ENCODE measurements at regions not wholly inside any gene's neighbourhood (a gene's known extent, or its start where the extent isn't known, plus 50 kb on each side); places are given as distances from the start of the nearest gene placed in this dataset.
"Not testable (repeated sequence)": the region's sequence is repeated elsewhere in the genome, so short reads cannot be mapped to it uniquely, and the experiment has no call there.

DNA sequence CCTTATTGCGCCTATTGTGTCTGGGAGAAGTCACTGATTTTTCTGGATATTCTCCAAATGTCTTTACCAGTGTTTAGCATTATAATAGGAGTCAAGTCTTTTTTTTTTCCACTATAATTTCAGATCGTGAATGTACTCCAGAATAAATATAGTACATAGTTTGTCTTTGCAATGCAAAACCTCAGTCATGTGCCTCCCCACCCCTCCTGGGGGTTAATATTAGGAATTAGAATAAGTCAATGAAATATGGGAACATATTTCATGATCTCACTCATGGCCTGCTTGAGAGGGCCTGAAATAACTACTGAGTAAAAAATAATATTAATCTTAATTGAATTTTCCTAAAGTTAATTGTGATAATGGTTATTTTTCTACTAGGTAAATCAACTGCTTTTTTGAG lies 79.0 kb upstream of the TMEM170B start:
- Mint-ChIP-seq H3K9me3 (ENCODE audit: low read depth) (peaks cover 9% of the 10 kb centered on the region), H3K4me3 (ENCODE audit: unreplicated experiment) (no peak overlapping the region)

DNA sequence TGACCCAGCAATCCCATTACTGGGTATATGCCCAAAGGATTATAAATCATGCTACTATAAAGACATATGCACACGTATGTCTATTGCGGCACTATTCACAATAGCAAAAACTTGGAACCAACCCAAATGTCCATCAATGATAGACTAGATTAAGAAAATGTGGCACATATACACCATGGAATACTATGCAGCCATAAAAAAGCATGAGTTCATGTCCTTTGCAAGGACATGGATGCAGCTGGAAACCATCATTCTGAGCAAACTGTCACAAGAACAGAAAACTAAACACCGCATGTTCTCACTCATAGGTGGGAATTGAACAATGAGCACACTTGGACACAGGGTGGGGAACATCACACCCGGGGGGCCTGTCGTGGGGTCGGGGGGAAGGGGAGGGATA lies 80.1 kb upstream of the TMEM170B start:
- not testable (repeated sequence) for H3K27me3 Mint-ChIP-seq (ENCODE audit: low read depth); DNase-seq (ENCODE audit: low spot score); H3K27ac Mint-ChIP-seq (ENCODE audit: unreplicated experiment); H3K4me3 Mint-ChIP-seq (ENCODE audit: unreplicated experiment); H3K36me3 Mint-ChIP-seq (ENCODE audit: low read depth)
- Mint-ChIP-seq H3K9me3 (ENCODE audit: low read depth) (peaks cover 15% of the 10 kb centered on the region), H3K4me1 (ENCODE audit: low read depth) (peaks cover 23% of the 10 kb centered on the region)

More for the DNA sequence above, 79.0 kb upstream of the TMEM170B start:
- H3K4me1 Mint-ChIP-seq (ENCODE audit: low read depth), result peaks cover 23% of the 10 kb centered on the region
- H3K27me3 Mint-ChIP-seq (ENCODE audit: low read depth), result no peaks in the 10 kb centered on the region
- TF ChIP-seq, protein P1, sequence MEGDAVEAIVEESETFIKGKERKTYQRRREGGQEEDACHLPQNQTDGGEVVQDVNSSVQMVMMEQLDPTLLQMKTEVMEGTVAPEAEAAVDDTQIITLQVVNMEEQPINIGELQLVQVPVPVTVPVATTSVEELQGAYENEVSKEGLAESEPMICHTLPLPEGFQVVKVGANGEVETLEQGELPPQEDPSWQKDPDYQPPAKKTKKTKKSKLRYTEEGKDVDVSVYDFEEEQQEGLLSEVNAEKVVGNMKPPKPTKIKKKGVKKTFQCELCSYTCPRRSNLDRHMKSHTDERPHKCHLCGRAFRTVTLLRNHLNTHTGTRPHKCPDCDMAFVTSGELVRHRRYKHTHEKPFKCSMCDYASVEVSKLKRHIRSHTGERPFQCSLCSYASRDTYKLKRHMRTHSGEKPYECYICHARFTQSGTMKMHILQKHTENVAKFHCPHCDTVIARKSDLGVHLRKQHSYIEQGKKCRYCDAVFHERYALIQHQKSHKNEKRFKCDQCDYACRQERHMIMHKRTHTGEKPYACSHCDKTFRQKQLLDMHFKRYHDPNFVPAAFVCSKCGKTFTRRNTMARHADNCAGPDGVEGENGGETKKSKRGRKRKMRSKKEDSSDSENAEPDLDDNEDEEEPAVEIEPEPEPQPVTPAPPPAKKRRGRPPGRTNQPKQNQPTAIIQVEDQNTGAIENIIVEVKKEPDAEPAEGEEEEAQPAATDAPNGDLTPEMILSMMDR (IDR thresholded peaks at IDR 0.05), result no peak
- peaks cover 4% of the 10 kb centered on the region for H3K36me3 Mint-ChIP-seq (ENCODE audit: low read depth)
- DNase-seq (ENCODE audit: low spot score), result no peak
- H3K27ac Mint-ChIP-seq (ENCODE audit: unreplicated experiment), result no peak overlapping the region

DNA sequence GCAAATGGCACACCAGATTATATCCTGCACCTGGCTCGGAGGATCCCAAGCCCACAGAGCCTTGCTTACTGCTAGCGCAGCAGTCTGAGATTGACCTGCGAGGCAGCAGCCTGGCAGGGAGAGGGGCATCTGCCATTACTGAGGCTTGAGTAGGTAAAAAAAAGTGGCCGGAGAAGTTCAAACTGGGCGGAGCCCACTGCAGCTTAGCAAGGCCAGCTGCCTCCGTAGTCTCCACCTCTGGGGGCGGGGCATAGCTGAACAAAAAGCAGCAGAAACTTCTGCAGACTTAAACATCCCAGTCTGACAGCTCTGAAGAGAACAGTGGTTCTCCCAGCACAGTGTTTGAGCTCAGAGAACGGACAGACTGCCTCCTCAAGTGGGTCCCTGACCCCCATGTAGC lies 85.4 kb upstream of the TMEM170B start:
- not testable (repeated sequence) for H3K4me3 Mint-ChIP-seq (ENCODE audit: unreplicated experiment); H3K4me1 Mint-ChIP-seq (ENCODE audit: low read depth); H3K27me3 Mint-ChIP-seq (ENCODE audit: low read depth); H3K27ac Mint-ChIP-seq (ENCODE audit: unreplicated experiment); DNase-seq (ENCODE audit: low spot score)
- H3K9me3 Mint-ChIP-seq (ENCODE audit: low read depth), result peaks cover 21% of the 10 kb centered on the region
- H3K36me3 Mint-ChIP-seq (ENCODE audit: low read depth), result peaks cover 11% of the 10 kb centered on the region

DNA sequence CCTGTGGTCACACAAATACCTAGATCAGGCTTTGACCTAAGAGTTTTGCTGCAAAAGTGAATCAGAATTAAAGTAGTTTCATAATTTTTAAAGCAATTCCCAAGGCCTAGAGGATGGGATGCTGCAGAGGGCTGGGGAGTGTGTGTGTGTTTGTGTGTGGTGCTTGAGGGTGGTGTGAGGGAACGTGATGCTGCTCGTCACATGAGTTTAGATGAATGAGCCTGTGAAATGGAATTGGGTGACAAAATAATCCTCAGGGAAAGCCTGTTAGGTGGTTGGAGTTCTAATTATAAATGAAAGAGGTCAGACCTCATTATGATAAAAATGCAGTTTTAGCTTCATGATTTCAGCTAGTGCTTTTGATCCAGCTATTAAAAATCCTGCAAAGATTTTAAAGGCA lies 87.5 kb upstream of the TMEM170B start:
- TF ChIP-seq, protein P1 (IDR thresholded peaks at IDR 0.05), result no peak
- H3K27me3 Mint-ChIP-seq (ENCODE audit: low read depth), result no peaks in the 10 kb centered on the region
- no peak overlapping the region for H3K27ac Mint-ChIP-seq (ENCODE audit: unreplicated experiment)
- no peaks in the 10 kb centered on the region for H3K4me1 Mint-ChIP-seq (ENCODE audit: low read depth)
- peaks cover 17% of the 10 kb centered on the region for H3K9me3 Mint-ChIP-seq (ENCODE audit: low read depth)
- H3K36me3 Mint-ChIP-seq (ENCODE audit: low read depth), result peaks cover 9% of the 10 kb centered on the region
- DNase-seq (ENCODE audit: low spot score), result no peak
- H3K4me3 Mint-ChIP-seq (ENCODE audit: unreplicated experiment), result no peak overlapping the region

DNA sequence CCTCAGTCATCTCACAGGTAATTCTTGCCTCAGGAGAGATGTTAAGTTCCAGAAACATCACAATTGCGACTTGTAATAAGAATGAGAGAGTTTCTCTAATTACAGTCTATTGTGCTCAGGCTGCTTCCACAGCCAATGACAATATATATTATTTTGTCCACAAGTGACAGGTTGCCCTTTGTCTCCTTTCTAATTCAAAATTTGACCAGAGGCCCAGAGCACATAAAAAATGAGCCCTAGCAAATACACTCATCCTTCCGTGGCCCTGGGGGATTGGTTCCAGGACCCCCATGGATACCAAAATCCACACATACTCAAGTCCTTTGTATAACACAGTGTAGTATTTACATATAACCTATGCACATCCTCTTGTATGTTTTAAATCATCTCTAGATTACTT lies 88.1 kb upstream of the TMEM170B start:
- Mint-ChIP-seq H3K27ac (ENCODE audit: unreplicated experiment) (no peak overlapping the region), H3K9me3 (ENCODE audit: low read depth) (peaks cover 17% of the 10 kb centered on the region), H3K4me3 (ENCODE audit: unreplicated experiment) (no peak overlapping the region), H3K4me1 (ENCODE audit: low read depth) (no peaks in the 10 kb centered on the region), H3K27me3 (ENCODE audit: low read depth) (no peaks in the 10 kb centered on the region), H3K36me3 (ENCODE audit: low read depth) (peaks cover 7% of the 10 kb centered on the region)
- no peak for DNase-seq (ENCODE audit: low spot score)
- TF ChIP-seq, protein P1 (IDR thresholded peaks at IDR 0.05), result no peak

DNA sequence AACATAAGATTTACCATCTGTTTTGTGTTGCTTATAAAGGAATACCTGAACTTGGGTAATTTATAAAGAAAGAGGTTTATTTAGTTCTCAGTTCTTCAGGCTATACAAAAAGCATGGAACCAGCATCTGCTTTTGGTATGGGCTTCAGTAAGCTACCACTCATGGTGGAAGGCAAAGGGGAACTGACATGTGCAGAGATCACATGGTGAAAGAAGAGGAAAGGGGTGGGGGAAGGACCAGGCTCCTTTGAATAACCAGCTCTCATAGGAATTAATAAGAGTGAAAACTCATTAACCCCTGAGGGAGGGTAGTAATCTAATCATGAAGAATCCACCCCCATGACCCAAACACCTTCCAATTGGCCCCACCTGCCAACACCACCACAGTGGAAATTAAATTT lies 89.5 kb upstream of the TMEM170B start:
- Mint-ChIP-seq H3K27me3 (ENCODE audit: low read depth) (no peaks in the 10 kb centered on the region), H3K4me3 (ENCODE audit: unreplicated experiment) (no peak overlapping the region), H3K36me3 (ENCODE audit: low read depth) (peaks cover 5% of the 10 kb centered on the region), H3K9me3 (ENCODE audit: low read depth) (peaks cover 12% of the 10 kb centered on the region), H3K4me1 (ENCODE audit: low read depth) (no peaks in the 10 kb centered on the region), H3K27ac (ENCODE audit: unreplicated experiment) (no peak overlapping the region)
- TF ChIP-seq, protein P1 (IDR thresholded peaks at IDR 0.05), result no peak
- DNase-seq (ENCODE audit: low spot score), result no peak

Data from chondrocyte (in vitro differentiated cells).